HG03097 (cell line): ENCODE measurements at regions not wholly inside any gene's neighbourhood (a gene's known extent, or its start where the extent isn't known, plus 50 kb on each side); places are given as distances from the start of the nearest gene placed in this dataset.
"Not testable (repeated sequence)": the region's sequence is repeated elsewhere in the genome, so short reads cannot be mapped to it uniquely, and the experiment has no call there.

Experiments
- ATAC-seq: cut with Tn5 transposase; IDR thresholded peaks from one replicate; pipeline ENCODE4 v1.9.1; 2021; ENCODE audit not compliant: unreplicated experiment, low FRiP score

GRCh38 chr19:28703400-28703956 is 509.5 kb downstream of the UQCRFS1 start:
- no peak for ATAC-seq

- no peak for ATAC-seq
These were observed 511.5 kb downstream of the UQCRFS1 start for GRCh38 chr19:28701491-28701890.

- ATAC-seq: no peak
These were observed 512.8 kb downstream of the UQCRFS1 start for GRCh38 chr19:28700176-28700575.

GRCh38 chr19:28697308-28697707 is 515.6 kb downstream of the UQCRFS1 start:
- ATAC-seq: no peak

- ATAC-seq: no peak
These were observed 518.1 kb downstream of the UQCRFS1 start for GRCh38 chr19:28694812-28695211.

- no peak for ATAC-seq
These were observed 521.3 kb downstream of the UQCRFS1 start for GRCh38 chr19:28691683-28692082.

GRCh38 chr19:28689464-28689863 is 523.5 kb downstream of the UQCRFS1 start:
- not testable (repeated sequence) for ATAC-seq

- no peak for ATAC-seq
These were observed 525.7 kb downstream of the UQCRFS1 start for GRCh38 chr19:28687296-28687695.

- no peak for ATAC-seq
These were observed 526.2 kb downstream of the UQCRFS1 start for GRCh38 chr19:28686756-28687155.

- ATAC-seq: no peak
These were observed 527.1 kb downstream of the UQCRFS1 start for GRCh38 chr19:28685802-28686201.

GRCh38 chr19:28685077-28685476 is 527.9 kb downstream of the UQCRFS1 start:
- ATAC-seq: not testable (repeated sequence)

- no peak for ATAC-seq
These were observed 532.8 kb downstream of the UQCRFS1 start for GRCh38 chr19:28680111-28680510.

GRCh38 chr19:28670836-28671235 is 542.1 kb downstream of the UQCRFS1 start:
- ATAC-seq: no peak

- no peak for ATAC-seq
These were observed 543.1 kb downstream of the UQCRFS1 start for GRCh38 chr19:28669804-28670203.

- no peak for ATAC-seq
These were observed 545.5 kb downstream of the UQCRFS1 start for GRCh38 chr19:28667348-28667977.

- no peak for ATAC-seq
These were observed 547.2 kb downstream of the UQCRFS1 start for GRCh38 chr19:28665748-28666147.

- no peak for ATAC-seq
These were observed 556.3 kb downstream of the UQCRFS1 start for GRCh38 chr19:28656644-28657043.

GRCh38 chr19:28655054-28655453 is 557.9 kb downstream of the UQCRFS1 start:
- ATAC-seq: no peak

GRCh38 chr19:28652765-28653164 is 560.2 kb downstream of the UQCRFS1 start:
- ATAC-seq: no peak

- ATAC-seq: no peak
These were observed 566.3 kb downstream of the UQCRFS1 start for GRCh38 chr19:28646629-28647028.

GRCh38 chr19:28644169-28644775 is 568.7 kb downstream of the UQCRFS1 start:
- ATAC-seq: no peak
